ENCODE measurements at regions not wholly inside any gene's neighbourhood (a gene's known extent, or its start where the extent isn't known, plus 50 kb on each side); places are given as distances from the start of the nearest gene placed in this dataset.

DNA sequence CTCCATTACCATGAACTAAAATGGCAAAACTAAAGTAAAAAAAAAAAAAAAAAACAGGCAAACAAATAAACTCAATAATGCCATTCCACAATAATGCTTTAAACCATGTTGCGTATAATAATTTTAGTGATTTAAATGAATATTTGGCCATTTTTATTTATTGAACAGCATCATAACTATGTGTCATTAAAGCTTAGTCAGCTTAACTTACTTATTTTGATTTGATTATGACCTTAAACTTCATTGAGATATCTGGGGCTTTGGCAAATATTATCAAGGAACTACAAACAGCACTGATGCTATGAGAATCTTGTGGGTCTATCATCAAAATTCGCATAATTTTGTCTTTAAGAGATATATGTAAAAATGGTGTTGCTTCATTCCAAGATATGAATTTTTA, 1610.3 kb upstream of the NUDT12 start:
- Mint-ChIP-seq H3K27me3 (ENCODE audit: low read depth) (no peaks in the 10 kb centered on the region), H3K36me3 (ENCODE audit: insufficient read depth in 1 of 3, low read depth in 3 of 3) (peaks cover 0 to 3% (median under 1%) of the 10 kb centered on the region in 3 experiments; a peak in 4 of 7 replicates), H3K9me3 (peaks cover 4% of the 10 kb centered on the region in 2 experiments; a peak in 3 of 5 replicates), H3K4me3 (no peak overlapping the region), H3K27ac (no peak overlapping the region), H3K4me1 (peaks cover 7 to 11% of the 10 kb centered on the region in 2 experiments)
- Histone ChIP-seq H3K79me1 (ENCODE audit: insufficient read depth, low read depth, low read length, poor library complexity, severe bottlenecking) (no peaks in the 10 kb centered on the region), H3K27me3 (ENCODE audit: insufficient read depth, low read length) (no peaks in the 10 kb centered on the region), H3K14ac (ENCODE audit: insufficient read depth, low read length) (no peak overlapping the region), H2BK5ac (ENCODE audit: insufficient read length, low read length) (no peak overlapping the region), H2BK20ac (ENCODE audit: low read depth, low read length, poor library complexity, severe bottlenecking) (no peak overlapping the region), H2BK15ac (ENCODE audit: low read depth, low read length) (no peak overlapping the region), H3K23me2 (ENCODE audit: insufficient read length, low read depth, low read length, poor library complexity, severe bottlenecking) (no peaks in the 10 kb centered on the region), H3K23ac (ENCODE audit: insufficient read length, low read depth, low read length) (no peak overlapping the region), H2AFZ (ENCODE audit: low read length) (no peak overlapping the region), H2AK5ac (ENCODE audit: insufficient read length, low read length) (no peak overlapping the region), H3K27ac (ENCODE audit: insufficient read length, low read depth, low read length) (no peak overlapping the region), H3K9ac (ENCODE audit: extremely low read depth, insufficient read length, low read length) (no peak overlapping the region), H2BK12ac (ENCODE audit: insufficient read length, low read depth, low read length) (no peak overlapping the region), H4K5ac (ENCODE audit: insufficient read length, low read depth, low read length) (no peak overlapping the region), H3K79me2 (ENCODE audit: insufficient read depth, low read length) (no peaks in the 10 kb centered on the region), H3T11ph (ENCODE audit: low read length) (no peak overlapping the region), H4K8ac (replicated peaks; ENCODE audit: insufficient read length, low read depth, low read length) (no peak overlapping the region), H3K4ac (ENCODE audit: low read depth, low read length) (no peak overlapping the region), H3K18ac (ENCODE audit: insufficient read length, low read depth, low read length) (no peak overlapping the region), H3K4me2 (ENCODE audit: insufficient read depth, insufficient read length, low read length) (no peak overlapping the region), H4K91ac (ENCODE audit: insufficient read length, low read depth, low read length) (no peak overlapping the region), H2BK120ac (ENCODE audit: low read depth, low read length, poor library complexity, severe bottlenecking) (no peak overlapping the region), H3K4me1 (ENCODE audit: insufficient read depth, low read length) (no peaks in the 10 kb centered on the region; the same call in 1 of the 2 replicates), H3K56ac (ENCODE audit: insufficient read length, low read depth, low read length) (no peak overlapping the region), H4K20me1 (ENCODE audit: control insufficient read depth, insufficient read depth, insufficient read length) (no peaks in the 10 kb centered on the region), H3K9me3 (ENCODE audit: control insufficient read depth, low read depth, low read length) (no peaks in the 10 kb centered on the region)
- no peak for DNase-seq
- TF ChIP-seq, protein P1, sequence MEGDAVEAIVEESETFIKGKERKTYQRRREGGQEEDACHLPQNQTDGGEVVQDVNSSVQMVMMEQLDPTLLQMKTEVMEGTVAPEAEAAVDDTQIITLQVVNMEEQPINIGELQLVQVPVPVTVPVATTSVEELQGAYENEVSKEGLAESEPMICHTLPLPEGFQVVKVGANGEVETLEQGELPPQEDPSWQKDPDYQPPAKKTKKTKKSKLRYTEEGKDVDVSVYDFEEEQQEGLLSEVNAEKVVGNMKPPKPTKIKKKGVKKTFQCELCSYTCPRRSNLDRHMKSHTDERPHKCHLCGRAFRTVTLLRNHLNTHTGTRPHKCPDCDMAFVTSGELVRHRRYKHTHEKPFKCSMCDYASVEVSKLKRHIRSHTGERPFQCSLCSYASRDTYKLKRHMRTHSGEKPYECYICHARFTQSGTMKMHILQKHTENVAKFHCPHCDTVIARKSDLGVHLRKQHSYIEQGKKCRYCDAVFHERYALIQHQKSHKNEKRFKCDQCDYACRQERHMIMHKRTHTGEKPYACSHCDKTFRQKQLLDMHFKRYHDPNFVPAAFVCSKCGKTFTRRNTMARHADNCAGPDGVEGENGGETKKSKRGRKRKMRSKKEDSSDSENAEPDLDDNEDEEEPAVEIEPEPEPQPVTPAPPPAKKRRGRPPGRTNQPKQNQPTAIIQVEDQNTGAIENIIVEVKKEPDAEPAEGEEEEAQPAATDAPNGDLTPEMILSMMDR (conservative IDR thresholded peaks at IDR 0.05), result no peak
- WGBS (ENCODE audit: extremely low coverage, insufficient read length, low lambda C conversion rate), result no CpG with 5 or more reads among the region's 2 CpGs
